GM12878 (cell line): ENCODE measurements at regions not wholly inside any gene's neighbourhood (a gene's known extent, or its start where the extent isn't known, plus 50 kb on each side); places are given as distances from the start of the nearest gene placed in this dataset.

Source experiments
- CHD1 ChIP-seq: IDR thresholded peaks from 2 replicates; pipeline ENCODE4 v1.6.1; 2012; ENCODE audit warnings: low read depth, low read length, improper control_type of control experiment
- MEF2B ChIP-seq: fragments of 450-650 bp; IDR thresholded peaks from 2 replicates; pipeline ENCODE4 v1.6.1; 2018; ENCODE audit warnings: mild to moderate bottlenecking, moderate library complexity; ENCODE audit not compliant: partially characterized antibody, poor library complexity, severe bottlenecking

DNA sequence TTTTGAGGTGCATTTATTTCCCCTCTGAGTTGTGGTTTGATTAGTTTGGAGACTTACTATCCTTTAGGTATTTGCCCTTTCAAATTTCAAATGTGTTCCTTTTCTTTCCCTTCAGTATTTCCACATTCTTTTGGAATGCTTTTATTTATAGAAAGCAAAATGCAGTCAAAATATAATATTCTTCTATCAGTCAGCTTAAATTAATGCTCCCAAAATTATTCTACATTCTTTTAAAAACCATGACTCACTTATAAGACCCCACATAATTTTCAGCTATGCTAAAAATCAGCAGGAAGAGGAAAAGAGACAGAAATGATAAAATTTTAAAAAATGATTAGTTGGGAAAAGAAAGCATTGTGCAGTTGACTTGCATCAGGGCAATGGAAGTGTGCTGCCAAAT is 180.0 kb upstream of the SMLR1 start:
- TF ChIP-seq MEF2B, result no peak
- no peak for TF ChIP-seq CHD1
